ENCODE measurements at regions not wholly inside any gene's neighbourhood (a gene's known extent, or its start where the extent isn't known, plus 50 kb on each side); places are given as distances from the start of the nearest gene placed in this dataset.
"Not testable (repeated sequence)": the region's sequence is repeated elsewhere in the genome, so short reads cannot be mapped to it uniquely, and the experiment has no call there.

- DNase-seq = no peak
Measured at GRCh38 chr3:194025951-194026350, 110.0 kb upstream of the HES1 start.

DNA sequence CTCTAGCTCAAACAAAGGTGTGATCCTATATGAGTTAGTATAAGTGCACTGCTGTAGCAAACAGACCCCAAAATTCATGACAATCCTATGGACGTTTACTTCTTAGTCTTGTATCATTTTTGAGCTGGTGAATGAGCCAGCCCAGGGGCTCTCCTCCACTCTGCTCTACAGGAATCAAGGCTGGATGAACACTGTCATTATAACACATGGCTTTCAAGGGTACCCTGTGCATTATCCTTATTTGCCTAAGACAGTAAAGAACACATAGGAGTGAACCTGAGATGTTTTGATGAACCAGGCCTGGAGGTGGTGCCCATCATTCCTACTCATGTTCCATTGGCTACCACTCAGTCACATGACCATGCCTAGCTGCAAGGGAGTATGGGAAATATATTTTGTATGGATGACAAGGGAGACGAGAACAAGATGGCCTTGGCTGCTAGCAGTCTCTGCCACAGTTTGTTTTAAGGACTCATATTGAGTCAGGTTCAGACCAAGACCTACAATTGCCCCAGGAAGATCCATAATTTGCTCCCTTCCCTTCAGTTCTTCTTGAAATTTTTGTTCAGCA is 107.4 kb upstream of the HES1 start:
- no peak for DNase-seq

GRCh38 chr3:194029846-194030245 is 106.1 kb upstream of the HES1 start:
- DNase-seq = no peak

- no peak for DNase-seq
Measured at GRCh38 chr3:194030372-194030771, 105.6 kb upstream of the HES1 start.

DNA sequence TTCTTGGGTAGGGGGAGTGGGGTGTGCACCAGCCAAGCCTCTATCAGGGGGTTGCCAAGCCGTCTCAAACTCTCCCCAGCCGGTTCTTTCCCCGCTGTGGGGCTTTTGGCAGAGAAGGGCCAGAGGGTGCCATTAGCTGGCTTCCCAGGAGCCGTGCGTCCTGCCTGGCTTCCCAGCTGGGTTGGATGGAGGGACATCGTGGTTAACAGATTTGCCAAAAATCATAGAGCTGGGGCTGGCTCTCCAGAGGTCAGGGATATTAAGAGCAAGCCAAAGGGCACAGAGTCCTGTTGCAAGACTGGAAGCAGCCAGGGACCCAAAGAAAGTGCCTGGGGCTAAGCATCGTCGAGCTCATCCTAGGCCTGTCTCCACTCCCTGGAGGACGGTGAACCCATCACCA is 104.6 kb upstream of the HES1 start:
- DNase-seq = no peak

GRCh38 chr3:194031867-194032635 is 103.9 kb upstream of the HES1 start:
- no peak for DNase-seq

- no peak for DNase-seq
Measured at GRCh38 chr3:194032828-194033435, 103.0 kb upstream of the HES1 start.

DNA sequence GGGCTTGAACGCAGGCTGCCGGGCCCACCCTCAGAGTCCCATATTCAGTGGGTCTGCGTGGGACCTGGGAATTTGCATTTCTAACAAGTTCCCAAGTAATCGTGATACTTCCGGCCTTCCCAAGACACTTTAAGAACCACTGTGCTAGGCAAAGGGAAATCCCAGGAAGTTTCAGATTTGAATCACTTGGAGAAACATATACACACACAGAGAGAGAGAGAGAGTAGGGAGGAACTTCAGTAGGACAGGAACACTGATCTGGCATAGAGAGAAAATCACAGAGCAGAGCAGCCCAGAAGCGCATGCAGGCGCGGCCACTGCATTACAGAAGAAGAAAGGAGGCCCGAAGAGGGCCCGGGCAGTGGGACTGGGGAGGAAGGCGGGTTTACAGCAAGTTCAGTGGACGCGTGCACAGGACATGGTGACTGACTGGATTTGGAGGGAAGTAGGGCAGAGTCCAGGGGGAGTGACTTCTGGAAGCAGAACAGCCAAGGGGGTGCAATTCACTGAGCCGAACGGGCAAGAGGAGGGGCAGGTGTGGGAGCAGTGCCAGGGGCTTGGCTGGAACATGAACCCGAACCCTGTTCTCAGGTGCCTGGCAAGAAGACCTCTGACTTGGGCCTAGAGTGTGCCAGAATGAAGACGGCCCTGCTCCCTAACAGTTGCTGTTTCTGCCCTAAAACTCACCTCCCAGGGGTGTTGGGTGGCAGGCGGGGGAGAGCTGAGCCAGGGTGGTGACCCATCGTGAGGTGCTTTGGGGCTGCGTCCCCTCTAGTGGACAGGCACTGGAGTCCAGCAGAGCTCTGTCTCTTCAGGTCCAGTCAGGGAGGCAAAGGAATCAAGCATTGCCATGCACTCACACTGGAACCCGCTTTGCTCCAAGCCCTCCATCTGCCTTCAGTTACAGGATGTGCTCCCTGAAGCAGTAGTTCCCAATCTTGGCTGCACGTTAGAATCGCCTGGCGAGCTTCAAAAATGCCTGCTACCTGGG is 101.3 kb upstream of the HES1 start:
- no peak for DNase-seq

- DNase-seq = no peak
Measured at GRCh38 chr3:194035406-194036138, 100.4 kb upstream of the HES1 start.

DNA sequence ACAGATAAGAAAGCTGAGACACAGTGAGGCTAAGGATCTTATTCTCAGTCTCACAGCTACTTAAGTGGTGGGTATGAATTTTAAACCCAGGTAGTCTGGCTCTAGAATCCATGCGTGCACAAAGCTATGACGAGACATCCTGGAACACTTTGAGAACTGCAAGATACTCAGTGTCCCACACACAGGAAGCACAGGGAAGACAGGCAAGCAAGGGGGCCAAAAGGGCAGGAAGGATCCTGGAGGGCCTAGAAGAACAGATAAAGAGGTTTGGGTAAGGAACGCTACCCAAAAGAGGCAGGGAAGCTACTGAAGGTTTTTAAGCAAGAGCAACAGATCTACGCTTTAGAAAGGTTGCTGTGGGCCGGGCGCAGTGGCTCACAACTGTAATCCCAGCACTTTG is 99.1 kb upstream of the HES1 start:
- no peak for DNase-seq

DNA sequence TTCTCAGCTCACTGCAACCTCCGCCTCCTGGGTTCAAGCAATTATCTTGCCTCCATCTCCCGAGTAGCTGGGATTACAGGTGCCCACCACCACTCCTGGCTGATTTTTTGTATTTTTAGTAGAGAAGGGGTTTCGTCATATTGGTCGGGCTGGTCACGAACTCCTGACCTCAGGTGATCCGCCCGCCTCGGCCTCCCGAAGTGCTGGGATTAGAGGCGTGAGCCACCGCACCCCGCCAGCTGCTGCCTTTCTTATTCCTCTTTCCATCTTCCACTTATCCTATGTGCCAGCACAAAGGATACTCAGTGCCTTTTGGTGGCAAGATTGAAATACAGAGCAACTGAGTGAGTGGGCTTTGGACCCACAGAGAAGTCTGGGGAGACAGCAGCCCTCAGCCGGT is 97.6 kb upstream of the HES1 start:
- not testable (repeated sequence) for DNase-seq

DNA sequence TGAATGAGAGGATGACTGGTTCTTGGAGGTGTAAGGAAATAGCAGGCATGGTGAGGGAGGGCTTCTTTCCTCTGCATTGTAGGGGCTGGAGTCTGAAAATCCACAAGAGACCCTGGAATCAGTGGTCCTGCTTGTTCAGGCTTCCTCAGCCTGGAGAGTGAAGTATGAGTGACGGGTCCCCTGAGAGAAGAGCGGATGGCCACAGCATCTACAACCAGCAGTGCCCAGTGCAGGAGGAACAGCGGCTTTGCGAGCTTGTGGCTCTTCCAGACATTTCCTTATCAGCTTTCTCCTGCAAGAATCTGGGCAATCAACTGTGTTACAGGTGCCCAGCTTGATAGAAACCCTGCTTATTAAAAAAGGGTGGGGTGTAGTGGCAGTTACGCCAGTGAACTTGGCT is 97.0 kb upstream of the HES1 start:
- no peak for DNase-seq

DNA sequence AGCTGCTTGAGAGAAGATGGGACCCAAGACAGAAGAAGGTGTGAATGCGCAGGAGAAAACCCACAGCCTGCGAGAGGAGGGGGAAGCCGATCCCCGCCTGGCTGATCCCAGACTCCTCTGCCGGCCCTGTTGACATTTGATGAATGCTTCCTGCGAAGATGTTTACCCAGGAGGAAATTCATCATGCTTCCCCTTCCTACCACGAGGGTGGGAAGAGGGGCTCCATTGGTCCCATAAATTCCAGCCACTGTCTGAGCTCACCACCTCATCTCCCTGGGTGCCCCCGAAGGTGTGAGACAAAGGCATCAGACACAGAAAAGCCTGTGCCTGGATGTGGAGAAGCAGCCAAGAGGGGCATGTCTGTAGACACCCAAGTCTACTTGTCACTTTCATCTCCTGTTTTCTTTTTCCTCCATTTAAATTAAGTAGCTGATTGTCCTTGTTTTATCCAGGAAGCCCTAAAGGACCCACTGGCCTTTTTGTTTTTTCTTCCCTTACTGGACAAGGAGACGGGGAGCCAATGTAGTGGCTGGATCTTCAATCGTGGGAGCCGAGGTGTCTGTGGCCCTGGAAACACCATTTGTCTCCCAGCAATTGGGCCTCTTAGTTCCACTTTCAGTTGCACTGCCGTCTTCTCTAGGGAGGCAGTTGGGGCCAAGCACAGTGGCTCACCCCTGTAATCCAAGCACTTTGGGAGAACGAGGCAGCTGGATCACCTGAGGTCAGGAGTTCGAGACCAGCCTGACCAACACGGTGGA is 95.3 kb upstream of the HES1 start:
- no peak for DNase-seq

- no peak for DNase-seq
Measured at GRCh38 chr3:194042927-194043326, 93.0 kb upstream of the HES1 start.

DNA sequence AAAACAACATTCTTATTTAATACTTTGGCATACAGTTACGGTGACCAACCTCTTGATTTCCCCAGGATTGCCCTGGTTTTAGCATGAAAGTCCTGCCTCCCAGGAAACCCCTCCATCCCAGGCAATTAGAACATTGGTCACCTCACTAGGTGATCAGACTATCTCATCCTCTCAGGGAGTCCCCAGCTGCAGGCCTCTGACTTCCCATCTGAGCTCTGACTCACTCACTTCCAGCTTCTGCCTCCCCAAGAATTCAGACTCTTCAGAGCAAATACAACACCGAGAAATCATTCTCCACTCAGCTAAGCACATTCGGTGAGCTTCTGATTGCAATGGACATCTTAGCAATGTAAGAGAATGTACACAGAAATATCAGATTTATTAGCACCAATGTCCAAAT is 92.4 kb upstream of the HES1 start:
- no peak for DNase-seq

DNA sequence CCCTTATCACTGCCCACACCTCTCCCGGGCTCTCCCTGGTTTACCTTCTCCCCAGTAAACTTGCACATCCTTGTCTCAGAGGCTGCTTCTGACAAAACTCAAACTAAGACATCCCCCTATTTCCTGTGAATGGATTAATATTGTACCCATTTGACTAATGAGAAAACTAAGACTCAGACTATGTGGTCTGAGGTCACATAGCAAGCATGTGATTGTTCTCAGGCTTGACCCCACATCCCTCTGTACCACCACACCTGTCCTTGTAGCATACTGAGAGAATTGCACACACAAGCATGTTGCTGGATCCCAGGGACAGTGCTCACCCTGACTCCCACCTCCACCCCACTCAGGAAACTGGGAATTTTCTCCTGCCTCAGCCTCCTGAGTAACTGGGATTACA is 90.7 kb upstream of the HES1 start:
- DNase-seq = no peak

- no peak for DNase-seq
Measured at GRCh38 chr3:194045919-194046318, 90.0 kb upstream of the HES1 start.

- no peak for DNase-seq
Measured at GRCh38 chr3:194046531-194046930, 89.4 kb upstream of the HES1 start.

GRCh38 chr3:194046995-194047645 is 88.8 kb upstream of the HES1 start:
- DNase-seq = no peak

- DNase-seq = no peak
Measured at GRCh38 chr3:194049394-194049793, 86.6 kb upstream of the HES1 start.

DNA sequence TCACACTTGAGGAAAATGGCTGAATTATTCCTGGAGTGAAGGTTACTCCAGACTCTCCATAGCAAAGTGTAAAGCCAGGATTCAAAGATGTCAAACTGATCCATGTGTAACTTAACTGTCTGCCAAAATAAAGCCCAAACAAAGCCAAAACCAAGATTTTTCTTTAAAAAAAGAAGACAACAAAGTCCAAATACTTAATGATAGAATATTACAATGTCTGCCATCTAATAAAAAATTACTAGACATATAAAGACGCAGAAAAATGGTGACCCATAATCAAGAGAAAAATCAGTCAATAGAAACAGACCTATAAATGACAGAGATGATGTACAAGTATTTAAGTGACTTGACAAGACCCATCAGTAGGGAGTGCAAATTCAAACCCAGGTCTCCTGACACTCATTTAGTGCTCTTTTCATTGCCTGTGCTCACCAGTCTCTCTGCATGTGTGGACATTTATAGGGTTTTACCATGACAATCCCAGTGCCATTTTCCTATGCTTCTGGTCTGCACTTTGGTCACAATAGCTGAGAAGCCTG is 85.1 kb upstream of the HES1 start:
- DNase-seq = no peak
